Loucy (cell line): ENCODE measurements at regions not wholly inside any gene's neighbourhood (a gene's known extent, or its start where the extent isn't known, plus 50 kb on each side); places are given as distances from the start of the nearest gene placed in this dataset.

Experiments
- H2AFZ ChIP-seq: fragments of 200-600 bp; sonication (generic); 2 replicates; pipeline ENCODE4 v1.6.0; 2016; ENCODE audit warnings: antibody characterized with exemption, mild to moderate bottlenecking, low read length, moderate library complexity
- H3F3A ChIP-seq: fragments of 200-600 bp; 2 replicates; pipeline ENCODE4 v1.6.0; 2016; ENCODE audit warnings: antibody characterized with exemption, low read depth, mild to moderate bottlenecking
- H3K27me3 ChIP-seq: fragments of 200-600 bp; sonication (generic); 2 replicates; pipeline ENCODE4 v1.6.1; 2014; ENCODE audit warnings: low read length, mild to moderate bottlenecking; ENCODE audit not compliant: insufficient read depth, poor library complexity, severe bottlenecking
- H3K36me3 ChIP-seq: fragments of 200-600 bp; sonication (generic); 2 replicates; pipeline ENCODE4 v1.6.1; 2016; ENCODE audit warnings: low read length; ENCODE audit not compliant: insufficient read depth
- H3K4me1 ChIP-seq: fragments of 200-600 bp; sonication (generic); 2 replicates; pipeline ENCODE4 v1.5.1; 2014; ENCODE audit warnings: low read length, mild to moderate bottlenecking; ENCODE audit not compliant: insufficient read depth, poor library complexity, severe bottlenecking
- H3K4me2 ChIP-seq: fragments of 200-600 bp; sonication (generic); 2 replicates; pipeline ENCODE4 v1.6.0; 2014; ENCODE audit warnings: antibody characterized with exemption, low read length, low read depth, mild to moderate bottlenecking; ENCODE audit not compliant: poor library complexity, severe bottlenecking
- H3K4me3 ChIP-seq: fragments of 200-600 bp; sonication (generic); 2 replicates; pipeline ENCODE4 v1.5.1; 2014; ENCODE audit warnings: low read length, mild to moderate bottlenecking, mixed read lengths; ENCODE audit not compliant: poor library complexity, severe bottlenecking
- H3K79me2 ChIP-seq: fragments of 200-600 bp; sonication (generic); 2 replicates; pipeline ENCODE4 v1.6.1; 2014; ENCODE audit warnings: low read length; ENCODE audit not compliant: insufficient read depth
- H3K9ac ChIP-seq: fragments of 200-600 bp; sonication (generic); 2 replicates; pipeline ENCODE4 v1.6.0; 2014; ENCODE audit warnings: mild to moderate bottlenecking, low read depth, low read length, moderate library complexity; ENCODE audit not compliant: poor library complexity, severe bottlenecking
- H3K9me2 ChIP-seq: fragments of 200-600 bp; sonication (generic); replicated peaks from 2 replicates; pipeline ENCODE4 v1.6.1; 2016; ENCODE audit warnings: low read depth, low read length, mixed read lengths
- H3K9me3 ChIP-seq: fragments of 200-600 bp; sonication (generic); 2 replicates; pipeline ENCODE4 v1.6.1; 2014; ENCODE audit warnings: mild to moderate bottlenecking, antibody characterized with exemption, low read length, low read depth; ENCODE audit not compliant: insufficient read depth
- H4K20me1 ChIP-seq: fragments of 200-600 bp; sonication (generic); 2 replicates; pipeline ENCODE4 v1.6.0; 2014; ENCODE audit warnings: antibody characterized with exemption, low read length, mild to moderate bottlenecking; ENCODE audit not compliant: insufficient read depth, poor library complexity, severe bottlenecking
- CTCF ChIP-seq: fragments of 200-600 bp; sonication (generic); conservative IDR thresholded peaks from 2 replicates; pipeline ENCODE4 v1.5.1; 2014; ENCODE audit warnings: mild to moderate bottlenecking, antibody characterized with exemption, low read length
- EZH2phosphoT487 ChIP-seq: fragments of 200-600 bp; IDR thresholded peaks from 2 replicates; pipeline ENCODE4 v1.6.1; 2018; ENCODE audit warnings: antibody characterized with exemption, mild to moderate bottlenecking, moderate library complexity, borderline replicate concordance

GRCh38 chr3:25137606-25138005 is 290.5 kb upstream of the RARB start:
- no peaks in the 10 kb centered on the region for H3K27me3 ChIP-seq
- H3K4me2 ChIP-seq: no peak overlapping the region
- H3K4me1 ChIP-seq: no peaks in the 10 kb centered on the region
- no peaks in the 10 kb centered on the region for H3K9me3 ChIP-seq
- H3K9ac ChIP-seq: no peak overlapping the region
- H3K4me3 ChIP-seq: no peak overlapping the region
- H3K9me2 ChIP-seq: no peaks in the 10 kb centered on the region
- H2AFZ ChIP-seq: no peak overlapping the region
- no peaks in the 10 kb centered on the region for H3F3A ChIP-seq
- H4K20me1 ChIP-seq: no peaks in the 10 kb centered on the region
- no peaks in the 10 kb centered on the region for H3K36me3 ChIP-seq
- TF ChIP-seq CTCF (no peak), EZH2phosphoT487 (no peak)
- no peaks in the 10 kb centered on the region for H3K79me2 ChIP-seq

GRCh38 chr3:25139267-25139666 is 288.8 kb upstream of the RARB start:
- Histone ChIP-seq H3K9me2 (no peaks in the 10 kb centered on the region), H3K9ac (no peak overlapping the region), H3K4me3 (no peak overlapping the region), H3K36me3 (no peaks in the 10 kb centered on the region), H4K20me1 (no peaks in the 10 kb centered on the region), H2AFZ (no peak overlapping the region), H3K4me1 (no peaks in the 10 kb centered on the region), H3K9me3 (no peaks in the 10 kb centered on the region), H3K27me3 (no peaks in the 10 kb centered on the region), H3F3A (no peaks in the 10 kb centered on the region), H3K79me2 (no peaks in the 10 kb centered on the region), H3K4me2 (no peak overlapping the region)
- TF ChIP-seq EZH2phosphoT487 (no peak), CTCF (no peak)

GRCh38 chr3:25142609-25143355 is 285.3 kb upstream of the RARB start:
- Histone ChIP-seq H4K20me1 (no peaks in the 10 kb centered on the region), H3K36me3 (no peaks in the 10 kb centered on the region), H3K79me2 (no peaks in the 10 kb centered on the region), H3K9ac (no peak overlapping the region), H3K9me3 (no peaks in the 10 kb centered on the region), H3K4me3 (no peak overlapping the region), H3K4me2 (no peak overlapping the region), H3K27me3 (no peaks in the 10 kb centered on the region), H3K9me2 (no peaks in the 10 kb centered on the region), H3F3A (no peaks in the 10 kb centered on the region), H3K4me1 (no peaks in the 10 kb centered on the region), H2AFZ (no peak overlapping the region)
- no peak for TF ChIP-seq CTCF
- TF ChIP-seq EZH2phosphoT487: no peak
